ENCODE measurements at regions not wholly inside any gene's neighbourhood (a gene's known extent, or its start where the extent isn't known, plus 50 kb on each side); places are given as distances from the start of the nearest gene placed in this dataset.

- Histone ChIP-seq H3K27ac (peak overlapping the region; percentile 69 to 73 (median 72)), H3K4me1 (peaks cover 0 to 19% (median 0%) of the 10 kb centered on the region in 3 donors), H3K4me3 (no peak overlapping the region), H3K27me3 (no peaks in the 10 kb centered on the region), H3K36me3 (no peaks in the 10 kb centered on the region), H3K9me3 (no peaks in the 10 kb centered on the region)
- TF ChIP-seq EP300 (IDR thresholded peaks at IDR 0.05) (no peak), POLR2A (IDR thresholded peaks at IDR 0.05) (no peak), CTCF (IDR thresholded peaks at IDR 0.05) (no peak), POLR2AphosphoS5 (IDR thresholded peaks at IDR 0.05) (no peak)
- peak; percentile 6 for ATAC-seq
- 4 to 5% methylated on average over 2 of the region's 2 CpGs for WGBS, 2 donors (ENCODE audit: low coverage in 1 of 2)
Observed at GRCh38 chr13:61179741-61180140, 235.9 kb downstream of the PCDH20 start.

- no peak for ATAC-seq
- Histone ChIP-seq H3K27ac (peak overlapping the region in 3 of 4 donors; percentile 33 to 43 (median 39)), H3K4me3 (no peak overlapping the region), H3K4me1 (peaks cover 0 to 14% (median 4%) of the 10 kb centered on the region in 3 donors), H3K9me3 (no peaks in the 10 kb centered on the region), H3K27me3 (no peaks in the 10 kb centered on the region), H3K36me3 (no peaks in the 10 kb centered on the region)
- TF ChIP-seq POLR2AphosphoS5 (IDR thresholded peaks at IDR 0.05) (no peak), CTCF (IDR thresholded peaks at IDR 0.05) (no peak), POLR2A (IDR thresholded peaks at IDR 0.05) (no peak), EP300 (IDR thresholded peaks at IDR 0.05) (no peak)
Observed at GRCh38 chr13:61170856-61171255, 244.8 kb downstream of the PCDH20 start.

- Histone ChIP-seq H3K27me3 (no peaks in the 10 kb centered on the region), H3K27ac (peak overlapping the region; percentile 55 to 75 (median 62)), H3K4me3 (no peak overlapping the region), H3K4me1 (peaks cover 0 to 4% (median 0%) of the 10 kb centered on the region in 3 donors), H3K9me3 (no peaks in the 10 kb centered on the region), H3K36me3 (no peaks in the 10 kb centered on the region)
- peak; percentile 77 for ATAC-seq
- WGBS, 2 donors (ENCODE audit: low coverage in 1 of 2): 0 to 9% methylated on average over 1 of the region's 1 CpG
- no peak for TF ChIP-seq POLR2A (IDR thresholded peaks at IDR 0.05)
- peak; percentile 75 for TF ChIP-seq POLR2AphosphoS5 (IDR thresholded peaks at IDR 0.05)
- no peak for TF ChIP-seq CTCF (IDR thresholded peaks at IDR 0.05)
- no peak for TF ChIP-seq EP300 (IDR thresholded peaks at IDR 0.05)
Observed at GRCh38 chr13:61162636-61163035, 253.0 kb downstream of the PCDH20 start.

- Histone ChIP-seq H3K27me3 (no peaks in the 10 kb centered on the region), H3K36me3 (no peaks in the 10 kb centered on the region), H3K9me3 (no peaks in the 10 kb centered on the region), H3K4me1 (peaks cover 0 to 4% (median 0%) of the 10 kb centered on the region in 3 donors), H3K27ac (peak overlapping the region; percentile 55 to 75 (median 62)), H3K4me3 (no peak overlapping the region)
- ATAC-seq: peak; percentile 33
- 8 to 28% methylated on average over 3 of the region's 3 CpGs for WGBS, 2 donors (ENCODE audit: low coverage in 1 of 2)
- TF ChIP-seq EP300 (IDR thresholded peaks at IDR 0.05): no peak
- TF ChIP-seq CTCF (IDR thresholded peaks at IDR 0.05): no peak
- TF ChIP-seq POLR2AphosphoS5 (IDR thresholded peaks at IDR 0.05): no peak
Observed at GRCh38 chr13:61162106-61162505, 253.5 kb downstream of the PCDH20 start.

GRCh38 chr13:61156753-61157152 lies 258.9 kb downstream of the PCDH20 start:
- H3K9me3 ChIP-seq: no peaks in the 10 kb centered on the region
- H3K27me3 ChIP-seq: no peaks in the 10 kb centered on the region
- no peaks in the 10 kb centered on the region for H3K36me3 ChIP-seq
- H3K27ac ChIP-seq: no peak overlapping the region
- no peak overlapping the region for H3K4me3 ChIP-seq
- TF ChIP-seq POLR2AphosphoS5 (IDR thresholded peaks at IDR 0.05) (no peak), POLR2A (IDR thresholded peaks at IDR 0.05) (no peak), EP300 (IDR thresholded peaks at IDR 0.05) (no peak), CTCF (IDR thresholded peaks at IDR 0.05) (no peak)
- WGBS, 2 donors (ENCODE audit: low coverage in 1 of 2): 75 to 100% methylated on average over 1 of the region's 1 CpG
- no peak for ATAC-seq
- H3K4me1 ChIP-seq: peaks cover 0 to 2% (median 0%) of the 10 kb centered on the region in 3 donors

Data from gastroesophageal sphincter (tissue), 4 donors.